Right atrium auricular region (tissue), 2 donors: ENCODE measurements at regions not wholly inside any gene's neighbourhood (a gene's known extent, or its start where the extent isn't known, plus 50 kb on each side); places are given as distances from the start of the nearest gene placed in this dataset.

ENCODE experiments used
- DNase-seq: peaks from one replicate; pipeline ENCODE4 v3.0.0-alpha.2; 2019; ENCODE audit warnings: low spot score
- H3K27ac ChIP-seq, 2 donors: fragments of 200-600 bp; sonication (generic); 1 replicate in 1 of 2; 2 replicates in 1 of 2; pipeline ENCODE4 v1.5.1; 2016 to 2019
- H3K27me3 ChIP-seq, 2 donors: fragments of 200-600 bp; sonication (generic); one replicate each; pipeline versions ENCODE4 v1.5.1 to v1.6.0; 2017 to 2019
- H3K36me3 ChIP-seq: fragments of 200-600 bp; sonication (generic); one replicate; pipeline ENCODE4 v1.5.1; 2016
- H3K4me1 ChIP-seq, 2 donors: fragments of 200-600 bp; sonication (generic); one replicate each; pipeline versions ENCODE4 v1.5.1 to v1.6.0; 2017 to 2019
- H3K4me3 ChIP-seq, 2 donors: fragments of 200-600 bp; sonication (generic); 1 replicate in 1 of 2; 2 replicates in 1 of 2; pipeline ENCODE4 v1.5.1; 2017 to 2019; ENCODE audit warnings: mild to moderate bottlenecking in 1 of 2, moderate library complexity in 1 of 2
- H3K9me3 ChIP-seq, 2 donors: fragments of 200-600 bp; sonication (generic); one replicate each; pipeline ENCODE4 v1.5.1; 2019
- TF ChIP-seq, protein P1 (sequence below), 2 donors: fragments of 200-600 bp; sonication (generic); IDR thresholded peaks; one replicate each; pipeline ENCODE4 v1.5.1; 2019; ENCODE audit warnings: antibody characterized with exemption in 2 of 2

GRCh38 chr9:3585606-3586005 lies 59.8 kb upstream of the RFX3 start:
- H3K27me3 ChIP-seq: no peaks in the 10 kb centered on the region
- H3K27ac ChIP-seq: no peak overlapping the region
- H3K4me3 ChIP-seq: no peak overlapping the region
- TF ChIP-seq, protein P1, sequence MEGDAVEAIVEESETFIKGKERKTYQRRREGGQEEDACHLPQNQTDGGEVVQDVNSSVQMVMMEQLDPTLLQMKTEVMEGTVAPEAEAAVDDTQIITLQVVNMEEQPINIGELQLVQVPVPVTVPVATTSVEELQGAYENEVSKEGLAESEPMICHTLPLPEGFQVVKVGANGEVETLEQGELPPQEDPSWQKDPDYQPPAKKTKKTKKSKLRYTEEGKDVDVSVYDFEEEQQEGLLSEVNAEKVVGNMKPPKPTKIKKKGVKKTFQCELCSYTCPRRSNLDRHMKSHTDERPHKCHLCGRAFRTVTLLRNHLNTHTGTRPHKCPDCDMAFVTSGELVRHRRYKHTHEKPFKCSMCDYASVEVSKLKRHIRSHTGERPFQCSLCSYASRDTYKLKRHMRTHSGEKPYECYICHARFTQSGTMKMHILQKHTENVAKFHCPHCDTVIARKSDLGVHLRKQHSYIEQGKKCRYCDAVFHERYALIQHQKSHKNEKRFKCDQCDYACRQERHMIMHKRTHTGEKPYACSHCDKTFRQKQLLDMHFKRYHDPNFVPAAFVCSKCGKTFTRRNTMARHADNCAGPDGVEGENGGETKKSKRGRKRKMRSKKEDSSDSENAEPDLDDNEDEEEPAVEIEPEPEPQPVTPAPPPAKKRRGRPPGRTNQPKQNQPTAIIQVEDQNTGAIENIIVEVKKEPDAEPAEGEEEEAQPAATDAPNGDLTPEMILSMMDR (IDR thresholded peaks at IDR 0.05): no peak
- no peaks in the 10 kb centered on the region for H3K36me3 ChIP-seq
- DNase-seq: no peak
- H3K4me1 ChIP-seq: no peaks in the 10 kb centered on the region
- peaks cover 0 to 21% of the 10 kb centered on the region in 2 donors for H3K9me3 ChIP-seq

DNA sequence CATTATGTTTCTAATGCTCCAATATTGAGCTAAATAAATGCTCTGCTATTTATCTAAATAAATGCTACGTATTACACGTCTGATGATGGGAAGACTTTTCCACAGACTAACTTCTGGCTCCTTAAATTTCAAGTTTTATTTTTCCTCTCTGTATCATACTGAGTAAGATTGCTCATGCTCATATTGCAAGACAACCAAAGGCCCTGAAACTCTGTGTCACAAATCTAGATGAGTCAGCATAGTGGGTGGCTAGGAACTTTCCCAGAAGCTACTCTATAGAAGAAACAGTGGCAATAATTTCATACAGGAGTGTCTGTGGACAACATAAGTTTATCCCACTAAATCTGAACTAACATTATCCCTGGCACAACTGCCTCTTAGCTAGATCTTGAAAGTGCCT lies 53.0 kb upstream of the RFX3 start:
- H3K4me1 ChIP-seq: no peaks in the 10 kb centered on the region
- no peaks in the 10 kb centered on the region for H3K36me3 ChIP-seq
- no peak overlapping the region for H3K4me3 ChIP-seq
- no peak overlapping the region for H3K27ac ChIP-seq
- TF ChIP-seq, protein P1 (IDR thresholded peaks at IDR 0.05): no peak
- no peak for DNase-seq
- H3K27me3 ChIP-seq: no peaks in the 10 kb centered on the region
- H3K9me3 ChIP-seq: peaks cover 0 to 34% of the 10 kb centered on the region in 2 donors

DNA sequence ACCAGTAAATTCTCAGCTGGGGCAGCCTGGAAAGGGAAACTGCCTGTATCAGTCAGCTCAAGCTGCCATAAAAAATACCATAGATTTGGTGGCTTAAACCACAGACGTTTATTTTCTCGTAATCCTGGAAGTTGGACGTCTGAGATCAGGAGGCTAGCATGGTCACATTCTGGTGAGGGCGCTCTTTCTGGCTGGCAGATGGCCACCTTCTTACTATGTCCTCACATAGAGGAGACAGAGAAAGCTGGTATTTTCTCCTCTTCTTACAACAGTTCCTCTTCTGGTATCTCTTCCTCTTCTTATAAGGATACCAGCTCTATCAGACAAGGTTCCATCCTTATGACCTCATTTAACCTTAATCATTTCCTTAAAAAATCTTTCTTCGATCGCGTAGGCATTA lies 50.5 kb upstream of the RFX3 start:
- Histone ChIP-seq H3K4me1 (no peaks in the 10 kb centered on the region), H3K27me3 (no peaks in the 10 kb centered on the region), H3K36me3 (no peaks in the 10 kb centered on the region), H3K9me3 (peaks cover 0 to 20% of the 10 kb centered on the region in 2 donors), H3K4me3 (no peak overlapping the region), H3K27ac (no peak overlapping the region)
- TF ChIP-seq, protein P1 (IDR thresholded peaks at IDR 0.05): no peak
- DNase-seq: no peak

DNA sequence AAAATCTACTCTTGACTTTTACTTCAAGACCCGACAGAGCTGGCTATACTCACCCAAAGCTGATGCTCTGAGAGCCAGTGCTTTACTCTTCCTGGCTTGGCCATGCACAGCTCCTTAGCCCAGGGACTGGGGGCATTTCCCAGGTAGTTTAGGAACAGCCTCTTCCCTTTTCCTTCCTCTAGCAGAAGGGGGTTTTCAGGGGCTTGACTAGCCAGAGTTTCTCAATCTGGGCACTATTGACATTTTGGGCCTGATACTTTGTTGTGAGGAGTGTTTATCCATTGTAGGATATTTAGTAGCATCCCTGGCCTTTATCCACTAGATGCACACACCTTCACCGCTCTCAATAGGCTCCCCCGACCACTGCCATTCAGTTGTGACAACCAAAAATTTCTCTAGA lies 50.0 kb upstream of the RFX3 start:
- no peaks in the 10 kb centered on the region for H3K4me1 ChIP-seq
- DNase-seq: no peak
- no peaks in the 10 kb centered on the region for H3K36me3 ChIP-seq
- no peak overlapping the region for H3K4me3 ChIP-seq
- H3K27me3 ChIP-seq: no peaks in the 10 kb centered on the region
- TF ChIP-seq, protein P1 (IDR thresholded peaks at IDR 0.05): no peak
- H3K27ac ChIP-seq: no peak overlapping the region
- peaks cover 0 to 16% of the 10 kb centered on the region in 2 donors for H3K9me3 ChIP-seq
